ENCODE measurements at regions not wholly inside any gene's neighbourhood (a gene's known extent, or its start where the extent isn't known, plus 50 kb on each side); places are given as distances from the start of the nearest gene placed in this dataset.

DNA sequence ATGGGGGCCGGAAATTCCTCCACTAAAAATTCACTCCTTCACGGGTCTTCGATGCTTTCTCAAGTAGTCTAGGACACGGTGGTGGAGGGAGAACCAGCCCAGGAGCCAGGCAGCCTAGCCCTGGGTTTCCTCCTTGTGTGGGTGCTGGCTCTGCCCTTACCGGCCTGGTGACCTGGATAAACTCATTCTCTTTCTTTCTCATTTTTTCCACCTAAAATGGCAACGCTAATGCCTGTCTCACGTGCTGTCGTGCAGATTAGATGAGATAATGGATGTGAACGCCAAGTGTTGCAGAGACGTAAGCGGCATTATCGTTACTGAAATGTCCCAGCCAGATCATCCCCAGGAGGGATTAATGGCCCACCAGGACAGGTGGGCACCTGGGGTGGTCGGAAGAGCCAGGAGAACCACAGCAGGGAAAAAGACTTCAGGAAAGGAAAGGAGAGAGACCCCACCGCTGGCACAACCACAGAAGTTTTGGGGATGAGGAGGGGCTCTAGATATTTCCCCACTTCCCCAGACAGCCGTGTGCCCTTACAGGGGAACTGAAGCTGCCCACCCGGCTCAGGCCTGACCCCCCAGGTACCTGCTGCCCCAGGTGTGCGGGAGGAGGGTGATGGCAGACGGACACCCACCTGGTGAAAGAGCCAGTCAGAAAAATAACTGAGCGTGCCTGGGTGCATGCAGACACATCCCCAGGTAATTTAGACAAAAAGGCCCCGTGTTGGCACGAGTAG is 100.8 kb upstream of the ASAP2 start:
- no peak for DNase-seq (ENCODE audit: low read depth)

GRCh38 chr2:9103663-9104277 is 100.3 kb upstream of the MBOAT2 start:
- DNase-seq (ENCODE audit: low read depth), result no peak

DNA sequence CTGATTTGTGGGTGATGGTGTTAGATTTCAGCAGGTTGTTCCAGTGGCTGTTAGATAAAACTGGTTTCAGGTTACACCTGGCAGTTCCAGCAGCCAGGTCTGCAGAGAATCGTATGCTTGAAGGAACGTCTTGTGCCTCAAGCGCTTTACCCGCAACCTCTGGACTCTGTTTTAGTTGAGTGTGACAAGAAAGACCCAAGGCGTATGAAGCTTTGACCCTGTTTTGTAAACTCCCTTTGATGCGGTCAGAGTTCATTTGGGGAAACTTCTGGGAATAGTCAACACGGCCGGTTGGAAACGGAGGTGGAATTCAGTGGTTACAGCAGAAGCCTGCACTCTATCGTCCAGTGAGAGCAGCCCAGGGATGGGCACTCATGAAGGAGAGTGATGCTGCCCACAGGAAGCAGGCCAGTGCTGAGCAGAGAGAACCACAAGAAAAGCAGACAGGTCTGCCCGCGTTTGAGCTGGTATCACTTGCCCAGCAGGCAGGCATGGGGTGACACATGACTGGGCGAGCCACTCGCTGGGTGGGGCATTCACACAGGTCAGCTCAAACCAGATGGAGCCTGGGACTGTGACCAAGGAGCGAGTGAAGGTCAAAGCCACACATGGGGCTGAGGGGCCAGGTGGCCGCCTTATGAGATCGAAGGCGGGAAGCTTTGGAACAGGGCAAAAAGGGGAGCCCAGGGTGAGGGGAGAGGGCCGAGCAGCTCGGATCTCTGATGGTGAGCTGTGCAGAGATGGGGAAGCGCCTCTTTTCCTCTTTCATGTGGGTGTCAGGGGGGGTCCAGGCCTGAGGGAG is 99.6 kb upstream of the MBOAT2 start:
- no peak for DNase-seq (ENCODE audit: low read depth)

DNA sequence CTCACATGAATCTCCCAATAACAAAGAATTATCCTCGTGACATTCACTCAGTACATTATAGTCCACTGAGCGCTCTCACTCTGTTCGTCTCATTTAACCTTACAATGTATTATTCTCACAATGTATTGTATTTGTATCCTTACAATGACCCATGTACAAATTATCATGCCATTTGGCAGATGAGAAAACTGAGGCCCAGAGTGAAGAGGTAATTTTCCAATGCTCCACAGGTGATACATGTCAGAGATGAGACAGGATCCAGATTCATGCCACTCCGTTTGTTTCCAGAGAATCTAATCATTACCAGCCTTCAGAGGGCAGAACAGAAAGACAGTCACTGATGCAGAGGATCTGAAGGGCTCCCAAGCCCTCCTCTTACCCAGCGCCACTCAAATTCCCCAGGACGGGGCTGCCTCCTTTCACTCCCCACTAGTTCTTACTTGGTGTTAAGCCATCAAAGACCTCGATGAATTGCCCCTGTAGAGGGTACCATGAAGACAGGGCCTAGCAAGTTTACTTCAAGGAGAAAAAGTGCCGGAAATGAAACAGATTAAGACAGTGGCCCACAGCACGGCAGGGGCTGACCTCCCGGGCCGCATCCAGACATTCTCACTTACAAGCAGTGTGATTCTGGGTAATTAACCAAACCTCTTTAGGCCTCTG is 98.4 kb upstream of the MBOAT2 start:
- no peak for DNase-seq (ENCODE audit: low read depth)

GRCh38 chr2:9100080-9100876 is 96.8 kb upstream of the MBOAT2 start:
- no peak for DNase-seq (ENCODE audit: low read depth)

GRCh38 chr2:9099341-9099751 is 95.9 kb upstream of the MBOAT2 start:
- DNase-seq (ENCODE audit: low read depth), result no peak

GRCh38 chr2:9097892-9098291 is 94.4 kb upstream of the MBOAT2 start:
- DNase-seq (ENCODE audit: low read depth), result no peak

GRCh38 chr2:9097239-9097638 is 93.8 kb upstream of the MBOAT2 start:
- no peak for DNase-seq (ENCODE audit: low read depth)

GRCh38 chr2:9096761-9097160 is 93.3 kb upstream of the MBOAT2 start:
- DNase-seq (ENCODE audit: low read depth), result no peak

- DNase-seq (ENCODE audit: low read depth), result no peak
Measured at GRCh38 chr2:9095690-9096089, 92.2 kb upstream of the MBOAT2 start.

GRCh38 chr2:9095226-9095625 is 91.7 kb upstream of the MBOAT2 start:
- DNase-seq (ENCODE audit: low read depth), result no peak

DNA sequence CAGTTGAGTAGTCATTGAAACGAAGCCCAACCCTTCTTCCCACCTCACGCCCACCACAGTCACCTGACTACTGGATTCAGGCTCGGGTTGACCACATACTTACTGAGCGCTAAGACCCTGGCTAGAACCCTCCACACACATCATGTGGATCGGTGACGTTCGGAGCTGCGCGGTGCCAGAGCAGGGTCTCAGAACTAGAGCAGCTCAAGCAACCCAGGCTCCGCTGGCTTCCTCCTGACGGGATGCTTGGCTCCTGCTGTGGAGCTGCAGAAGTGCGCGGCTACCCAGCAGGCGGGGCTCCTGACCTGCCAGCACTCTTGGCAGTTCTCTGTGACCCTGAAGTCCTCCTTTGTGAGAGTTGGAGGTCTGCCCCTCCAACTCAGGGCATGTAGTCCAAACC is 90.6 kb upstream of the MBOAT2 start:
- DNase-seq (ENCODE audit: low read depth), result no peak

GRCh38 chr2:9093324-9093723 is 89.8 kb upstream of the MBOAT2 start:
- DNase-seq (ENCODE audit: low read depth), result no peak

DNA sequence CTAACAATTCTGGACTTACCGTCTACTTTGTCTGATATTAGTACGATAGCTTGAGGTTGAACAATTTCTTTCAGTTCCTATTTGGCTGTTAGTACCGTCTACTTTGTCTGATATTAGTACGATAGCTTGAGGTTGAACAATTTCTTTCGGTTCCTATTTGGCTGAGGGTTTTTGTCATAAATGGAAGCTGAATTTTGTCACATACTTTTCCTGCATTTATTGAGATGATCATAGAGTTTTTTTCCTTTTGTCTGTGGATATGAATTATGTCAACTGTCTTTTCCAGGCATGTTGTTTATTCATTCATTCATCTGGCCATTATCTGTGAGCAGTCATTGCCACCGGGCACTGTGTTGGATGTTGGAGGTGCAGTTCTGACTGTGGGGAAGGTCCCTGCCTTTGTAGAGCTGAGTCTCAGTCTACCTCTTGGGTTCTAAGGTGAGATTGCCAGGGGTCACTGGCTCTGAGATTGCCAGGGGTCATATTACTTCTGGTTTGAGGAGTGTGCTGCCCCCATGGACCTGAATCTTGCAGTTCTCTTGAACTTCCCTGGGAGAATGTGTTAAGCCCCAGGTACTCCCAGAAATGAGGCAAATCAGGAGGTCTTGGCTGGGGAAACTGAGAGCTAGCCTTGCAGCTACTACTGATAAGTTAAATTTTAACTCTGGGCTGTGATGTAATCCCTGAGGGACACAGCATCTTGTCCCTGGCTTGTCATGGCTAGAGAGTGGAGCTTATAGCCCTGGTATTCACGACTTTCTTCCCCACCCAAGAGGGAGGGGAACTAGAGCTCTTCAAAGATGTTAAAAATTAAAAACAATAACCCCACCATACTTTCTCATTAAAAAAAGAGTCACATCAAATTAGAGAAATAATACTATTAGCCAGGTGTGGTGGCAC is 89.1 kb upstream of the MBOAT2 start:
- DNase-seq (ENCODE audit: low read depth), result no peak

DNA sequence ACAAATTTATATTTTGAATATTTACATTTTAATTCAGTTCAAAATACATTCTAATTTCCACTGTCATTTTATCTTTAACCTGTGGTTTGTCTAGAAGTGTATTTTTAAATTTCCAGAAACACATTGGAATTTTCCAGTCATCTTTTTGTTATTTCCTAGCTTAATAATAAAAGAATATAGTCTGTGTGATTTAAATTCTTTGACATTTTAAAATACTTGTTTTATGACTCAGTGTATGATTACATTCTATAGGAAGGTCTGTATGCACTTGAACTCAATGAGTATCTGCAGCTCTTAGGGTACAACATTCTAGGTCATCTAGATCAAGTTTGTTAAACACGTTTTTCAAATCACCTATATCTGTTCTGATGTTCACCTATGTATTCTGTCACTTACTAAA is 88.3 kb upstream of the MBOAT2 start:
- DNase-seq (ENCODE audit: low read depth), result peak; percentile 59

DNA sequence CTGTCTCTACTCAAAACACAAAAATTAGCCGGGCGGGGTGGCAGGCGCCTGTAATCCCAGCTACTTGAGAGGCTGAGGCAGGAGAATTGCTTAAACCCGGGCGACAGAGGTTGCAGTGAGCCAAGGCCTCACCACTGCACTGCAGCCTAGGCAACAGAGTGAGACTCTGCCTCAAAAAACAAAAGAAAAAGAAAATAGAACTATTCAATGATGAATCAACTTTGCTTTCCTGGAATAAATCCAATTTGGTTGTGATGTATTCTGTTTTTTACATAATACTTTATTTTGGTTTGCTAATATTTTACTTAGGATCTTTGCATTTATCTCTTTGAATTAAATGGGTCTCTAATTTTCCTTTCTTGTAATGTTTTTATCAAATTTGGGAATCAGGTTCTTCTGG is 86.3 kb upstream of the MBOAT2 start:
- no peak for DNase-seq (ENCODE audit: low read depth)

DNA sequence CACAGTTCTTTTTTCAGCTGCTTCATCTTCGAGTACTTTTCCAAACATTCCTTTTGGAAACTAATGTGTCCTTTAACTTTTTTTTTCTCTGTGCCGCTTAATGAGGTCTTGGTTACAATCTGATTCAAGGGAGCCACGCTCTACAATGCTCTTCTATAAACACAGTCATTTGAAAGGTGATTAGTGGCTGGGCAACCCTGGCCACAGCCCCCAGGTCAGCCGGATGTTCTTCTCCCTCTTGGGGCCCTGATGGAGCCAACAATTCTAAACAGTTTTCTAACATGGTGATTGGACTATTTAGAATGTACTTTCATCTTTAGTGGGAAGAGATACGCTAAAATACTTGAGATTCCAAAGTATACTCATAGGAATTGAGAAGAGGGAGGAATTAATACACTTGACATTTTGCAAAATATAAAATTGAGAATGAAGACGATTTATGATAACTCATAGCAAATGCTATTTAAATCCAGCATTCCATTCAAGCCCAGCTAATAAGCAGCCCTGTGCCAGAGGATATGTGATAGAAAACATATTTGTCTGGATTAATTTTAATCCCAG is 83.7 kb upstream of the MBOAT2 start:
- DNase-seq (ENCODE audit: low read depth), result no peak

GRCh38 chr2:9086465-9086864 is 83.0 kb upstream of the MBOAT2 start:
- DNase-seq (ENCODE audit: low read depth), result no peak

- DNase-seq (ENCODE audit: low read depth), result no peak
Measured at GRCh38 chr2:9085353-9085752, 81.9 kb upstream of the MBOAT2 start.

GRCh38 chr2:9083287-9083686 is 79.8 kb upstream of the MBOAT2 start:
- DNase-seq (ENCODE audit: low read depth), result no peak
